Neural cell (in vitro differentiated cells): ENCODE measurements at regions not wholly inside any gene's neighbourhood (a gene's known extent, or its start where the extent isn't known, plus 50 kb on each side); places are given as distances from the start of the nearest gene placed in this dataset.

Experiments
- H2AFZ ChIP-seq: fragments of 200-600, 300-800 bp; sonication (generic), shearing (Covaris generic); 2 replicates; pipeline ENCODE4 v1.6.0; 2014; ENCODE audit warnings: low read depth, mild to moderate bottlenecking, antibody characterized with exemption, low read length, moderate library complexity
- H3F3A ChIP-seq: fragments of 200-600 bp; shearing (Covaris generic); 2 replicates; pipeline ENCODE4 v1.6.1; 2016; ENCODE audit warnings: mild to moderate bottlenecking, moderate library complexity, mixed read lengths, antibody characterized with exemption, low read length; ENCODE audit not compliant: insufficient read depth, poor library complexity, severe bottlenecking
- H3K27ac ChIP-seq: fragments of 200-600, 300-800 bp; sonication (generic), shearing (Covaris generic); 2 replicates; pipeline ENCODE4 v1.5.1; 2014; ENCODE audit warnings: mild to moderate bottlenecking, low read length, moderate library complexity
- H3K27me3 ChIP-seq: fragments of 300-800, 200-600 bp; sonication (generic), shearing (Covaris generic); 2 replicates; pipeline ENCODE4 v1.6.0; 2014; ENCODE audit warnings: mild to moderate bottlenecking, low read depth, low read length, moderate library complexity; ENCODE audit not compliant: insufficient read depth
- H3K36me3 ChIP-seq: fragments of 300-800, 200-600 bp; sonication (generic), shearing (Covaris generic); 2 replicates; pipeline ENCODE4 v1.5.1; 2014; ENCODE audit warnings: mild to moderate bottlenecking, antibody characterized with exemption, low read length, moderate library complexity; ENCODE audit not compliant: insufficient read depth
- H3K4me2 ChIP-seq: fragments of 300-800, 200-600 bp; sonication (generic), shearing (Covaris generic); 2 replicates; pipeline ENCODE4 v1.6.0; 2014; ENCODE audit warnings: mild to moderate bottlenecking, low read length
- H3K4me3 ChIP-seq: fragments of 300-800, 200-600 bp; sonication (generic), shearing (Covaris generic); 2 replicates; pipeline ENCODE4 v1.5.1; 2014; ENCODE audit warnings: mild to moderate bottlenecking, low read length, moderate library complexity
- H3K79me2 ChIP-seq: fragments of 200-600 bp; shearing (Covaris generic); replicated peaks from 2 replicates; pipeline ENCODE4 v1.6.0; 2014; ENCODE audit warnings: mild to moderate bottlenecking, low read length, moderate library complexity; ENCODE audit not compliant: insufficient read depth
- H3K9ac ChIP-seq: fragments of 300-800, 200-600 bp; sonication (generic), shearing (Covaris generic); 2 replicates; pipeline ENCODE4 v1.6.1; 2016; ENCODE audit warnings: mild to moderate bottlenecking, low read length, mixed read lengths
- H3K9me2 ChIP-seq: fragments of 200-600 bp; shearing (Covaris generic); 2 replicates; pipeline ENCODE4 v1.6.1; 2016; ENCODE audit warnings: mild to moderate bottlenecking, low read length, mixed read lengths; ENCODE audit not compliant: insufficient read depth
- H3K9me3 ChIP-seq: fragments of 200-600, 300-800 bp; sonication (generic), shearing (Covaris generic); 2 replicates; pipeline ENCODE4 v1.6.1; 2016; ENCODE audit warnings: mild to moderate bottlenecking, mixed run types, low read length, moderate library complexity, mixed read lengths
- H4K20me1 ChIP-seq: fragments of 200-600 bp; shearing (Covaris generic); 2 replicates; pipeline ENCODE4 v1.6.1; 2016; ENCODE audit warnings: mild to moderate bottlenecking, mixed run types; ENCODE audit not compliant: insufficient read depth
- EP300 ChIP-seq: fragments of 450-650 bp; conservative IDR thresholded peaks from 2 replicates; pipeline ENCODE4 v1.6.1; 2014; ENCODE audit warnings: antibody characterized with exemption, mild to moderate bottlenecking, moderate library complexity; ENCODE audit not compliant: poor library complexity, severe bottlenecking
- EZH2 ChIP-seq: fragments of 200-600, 300-800 bp; shearing (Covaris generic), sonication (generic); IDR thresholded peaks from 2 replicates; pipeline ENCODE4 v1.6.1; 2014; ENCODE audit warnings: antibody characterized with exemption, low read length, borderline replicate concordance, mild to moderate bottlenecking; ENCODE audit not compliant: insufficient read depth, poor library complexity, severe bottlenecking
- MXI1 ChIP-seq: fragments of 450-650 bp; conservative IDR thresholded peaks from 2 replicates; pipeline ENCODE4 v1.6.1; 2014; ENCODE audit warnings: antibody characterized with exemption, mild to moderate bottlenecking; ENCODE audit not compliant: poor library complexity, severe bottlenecking
- POLR2AphosphoS5 ChIP-seq: IDR thresholded peaks from 2 replicates; pipeline ENCODE4 v1.6.1; 2012
- RAD21 ChIP-seq: fragments of 450-650 bp; conservative IDR thresholded peaks from 2 replicates; pipeline ENCODE4 v1.6.1; 2014; ENCODE audit warnings: antibody characterized with exemption, mild to moderate bottlenecking, moderate library complexity
- SMC3 ChIP-seq: fragments of 450-650 bp; conservative IDR thresholded peaks from 2 replicates; pipeline ENCODE4 v1.6.1; 2014; ENCODE audit warnings: antibody characterized with exemption, mild to moderate bottlenecking, moderate library complexity; ENCODE audit not compliant: poor library complexity
- TAF1 ChIP-seq: IDR thresholded peaks from 2 replicates; pipeline ENCODE4 v1.6.1; 2012; ENCODE audit warnings: low read depth
- TF ChIP-seq, protein P1 (sequence below): fragments of 450-650 bp; IDR thresholded peaks from 2 replicates; pipeline ENCODE4 v1.5.1; 2014; ENCODE audit warnings: antibody characterized with exemption, mild to moderate bottlenecking, moderate library complexity; ENCODE audit not compliant: poor library complexity, severe bottlenecking
- TF ChIP-seq, protein P2 (sequence below): IDR thresholded peaks from 2 replicates; pipeline ENCODE4 v1.6.1; 2012; ENCODE audit warnings: borderline replicate concordance

DNA sequence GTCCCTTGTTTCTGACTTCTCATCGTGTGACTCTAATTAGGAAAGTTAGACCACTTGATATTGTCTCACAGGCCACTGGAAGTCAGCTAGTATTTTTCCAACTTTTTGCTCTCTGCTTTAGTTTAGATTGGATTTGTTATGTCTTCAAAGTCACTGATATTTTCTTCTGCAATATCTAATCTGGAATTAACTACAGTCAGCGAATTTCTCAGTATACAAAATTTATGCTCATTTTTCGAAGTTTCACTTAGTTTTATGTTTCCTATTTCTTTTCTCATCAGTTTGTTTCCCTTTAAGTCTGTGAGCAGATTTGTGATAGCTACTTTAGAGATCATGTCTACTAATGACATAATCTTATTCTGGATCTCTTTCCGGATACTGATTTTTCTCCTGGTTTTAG is 1027.2 kb upstream of the CNTN5 start:
- H3F3A ChIP-seq: no peaks in the 10 kb centered on the region
- H3K27me3 ChIP-seq: no peaks in the 10 kb centered on the region
- H3K36me3 ChIP-seq: no peaks in the 10 kb centered on the region
- H3K4me3 ChIP-seq: no peak overlapping the region
- no peaks in the 10 kb centered on the region for H3K9me3 ChIP-seq
- no peak overlapping the region for H2AFZ ChIP-seq
- no peaks in the 10 kb centered on the region for H3K9me2 ChIP-seq
- H3K4me2 ChIP-seq: no peak overlapping the region
- H3K79me2 ChIP-seq: no peaks in the 10 kb centered on the region
- no peak overlapping the region for H3K27ac ChIP-seq
- no peak overlapping the region for H3K9ac ChIP-seq
- H4K20me1 ChIP-seq: no peaks in the 10 kb centered on the region
- TF ChIP-seq SMC3 (no peak), MXI1 (no peak), RAD21 (no peak), EZH2 (no peak), TAF1 (no peak), POLR2AphosphoS5 (no peak), EP300 (no peak)
- TF ChIP-seq, protein P1, sequence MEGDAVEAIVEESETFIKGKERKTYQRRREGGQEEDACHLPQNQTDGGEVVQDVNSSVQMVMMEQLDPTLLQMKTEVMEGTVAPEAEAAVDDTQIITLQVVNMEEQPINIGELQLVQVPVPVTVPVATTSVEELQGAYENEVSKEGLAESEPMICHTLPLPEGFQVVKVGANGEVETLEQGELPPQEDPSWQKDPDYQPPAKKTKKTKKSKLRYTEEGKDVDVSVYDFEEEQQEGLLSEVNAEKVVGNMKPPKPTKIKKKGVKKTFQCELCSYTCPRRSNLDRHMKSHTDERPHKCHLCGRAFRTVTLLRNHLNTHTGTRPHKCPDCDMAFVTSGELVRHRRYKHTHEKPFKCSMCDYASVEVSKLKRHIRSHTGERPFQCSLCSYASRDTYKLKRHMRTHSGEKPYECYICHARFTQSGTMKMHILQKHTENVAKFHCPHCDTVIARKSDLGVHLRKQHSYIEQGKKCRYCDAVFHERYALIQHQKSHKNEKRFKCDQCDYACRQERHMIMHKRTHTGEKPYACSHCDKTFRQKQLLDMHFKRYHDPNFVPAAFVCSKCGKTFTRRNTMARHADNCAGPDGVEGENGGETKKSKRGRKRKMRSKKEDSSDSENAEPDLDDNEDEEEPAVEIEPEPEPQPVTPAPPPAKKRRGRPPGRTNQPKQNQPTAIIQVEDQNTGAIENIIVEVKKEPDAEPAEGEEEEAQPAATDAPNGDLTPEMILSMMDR: no peak
- TF ChIP-seq, protein P2, sequence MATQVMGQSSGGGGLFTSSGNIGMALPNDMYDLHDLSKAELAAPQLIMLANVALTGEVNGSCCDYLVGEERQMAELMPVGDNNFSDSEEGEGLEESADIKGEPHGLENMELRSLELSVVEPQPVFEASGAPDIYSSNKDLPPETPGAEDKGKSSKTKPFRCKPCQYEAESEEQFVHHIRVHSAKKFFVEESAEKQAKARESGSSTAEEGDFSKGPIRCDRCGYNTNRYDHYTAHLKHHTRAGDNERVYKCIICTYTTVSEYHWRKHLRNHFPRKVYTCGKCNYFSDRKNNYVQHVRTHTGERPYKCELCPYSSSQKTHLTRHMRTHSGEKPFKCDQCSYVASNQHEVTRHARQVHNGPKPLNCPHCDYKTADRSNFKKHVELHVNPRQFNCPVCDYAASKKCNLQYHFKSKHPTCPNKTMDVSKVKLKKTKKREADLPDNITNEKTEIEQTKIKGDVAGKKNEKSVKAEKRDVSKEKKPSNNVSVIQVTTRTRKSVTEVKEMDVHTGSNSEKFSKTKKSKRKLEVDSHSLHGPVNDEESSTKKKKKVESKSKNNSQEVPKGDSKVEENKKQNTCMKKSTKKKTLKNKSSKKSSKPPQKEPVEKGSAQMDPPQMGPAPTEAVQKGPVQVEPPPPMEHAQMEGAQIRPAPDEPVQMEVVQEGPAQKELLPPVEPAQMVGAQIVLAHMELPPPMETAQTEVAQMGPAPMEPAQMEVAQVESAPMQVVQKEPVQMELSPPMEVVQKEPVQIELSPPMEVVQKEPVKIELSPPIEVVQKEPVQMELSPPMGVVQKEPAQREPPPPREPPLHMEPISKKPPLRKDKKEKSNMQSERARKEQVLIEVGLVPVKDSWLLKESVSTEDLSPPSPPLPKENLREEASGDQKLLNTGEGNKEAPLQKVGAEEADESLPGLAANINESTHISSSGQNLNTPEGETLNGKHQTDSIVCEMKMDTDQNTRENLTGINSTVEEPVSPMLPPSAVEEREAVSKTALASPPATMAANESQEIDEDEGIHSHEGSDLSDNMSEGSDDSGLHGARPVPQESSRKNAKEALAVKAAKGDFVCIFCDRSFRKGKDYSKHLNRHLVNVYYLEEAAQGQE: no peak

DNA sequence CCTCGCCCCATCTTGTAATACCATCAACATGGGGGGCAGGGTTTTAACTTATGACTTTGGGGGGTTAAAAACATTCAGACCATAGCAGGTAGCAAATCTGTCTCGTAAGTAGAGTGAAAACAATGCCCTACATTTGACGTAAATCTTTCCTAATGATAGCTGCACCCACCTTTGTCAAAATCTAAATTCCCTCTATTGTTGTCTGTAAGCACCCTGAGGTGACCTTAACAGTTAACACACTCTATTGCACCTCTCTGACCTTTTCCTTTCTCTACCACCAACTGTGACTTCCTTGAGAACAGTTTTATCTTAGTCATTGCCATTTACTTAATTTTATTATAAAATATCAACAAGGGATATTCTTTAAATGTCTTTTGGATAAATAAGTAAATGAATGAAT is 1024.9 kb upstream of the CNTN5 start:
- TF ChIP-seq, protein P2: no peak
- TF ChIP-seq EZH2 (no peak), RAD21 (no peak), SMC3 (no peak), POLR2AphosphoS5 (no peak), EP300 (no peak), TAF1 (no peak), MXI1 (no peak)
- TF ChIP-seq, protein P1: no peak
- H3K9me3 ChIP-seq: no peaks in the 10 kb centered on the region
- no peaks in the 10 kb centered on the region for H3K79me2 ChIP-seq
- H3K27me3 ChIP-seq: no peaks in the 10 kb centered on the region
- H4K20me1 ChIP-seq: no peaks in the 10 kb centered on the region
- H3F3A ChIP-seq: no peaks in the 10 kb centered on the region
- H3K4me3 ChIP-seq: no peak overlapping the region
- no peak overlapping the region for H3K27ac ChIP-seq
- H3K9me2 ChIP-seq: no peaks in the 10 kb centered on the region
- H3K36me3 ChIP-seq: no peaks in the 10 kb centered on the region
- H3K9ac ChIP-seq: no peak overlapping the region
- H3K4me2 ChIP-seq: no peak overlapping the region
- H2AFZ ChIP-seq: no peak overlapping the region
